ENCODE measurements at regions not wholly inside any gene's neighbourhood (a gene's known extent, or its start where the extent isn't known, plus 50 kb on each side); places are given as distances from the start of the nearest gene placed in this dataset.

- no TSS peak for BruUV-seq (replicated peaks)
- Histone ChIP-seq H3K36me3 (ENCODE audit: control insufficient read depth in 2 of 2, extremely low read depth in 1 of 2, insufficient read depth in 2 of 2, low read length in 2 of 2) (no peaks in the 10 kb centered on the region), H4K20me1 (replicated peaks; ENCODE audit: control insufficient read depth, extremely low read depth, insufficient read depth, low read length) (no peaks in the 10 kb centered on the region), H3K4me1 (ENCODE audit: control insufficient read depth, extremely low read depth, insufficient read depth, low read length) (peaks cover 3% of the 10 kb centered on the region), H3K27ac (ENCODE audit: insufficient read depth, low read depth, low read length) (no peak overlapping the region), H3K79me2 (ENCODE audit: control insufficient read depth, insufficient read depth, low read length) (no peaks in the 10 kb centered on the region), H2AFZ (ENCODE audit: low read depth, low read length) (no peak overlapping the region), H3K4me3 (replicated peaks in 1 of 3; ENCODE audit: insufficient read depth in 1 of 3, low read depth in 1 of 3, low read length in 3 of 3) (no peak overlapping the region), H3K9me1 (replicated peaks; ENCODE audit: control insufficient read depth, extremely low read depth, insufficient read depth, low read length) (no peaks in the 10 kb centered on the region), H3K27me3 (ENCODE audit: control insufficient read depth in 2 of 2, insufficient read depth in 2 of 2, low read length in 2 of 2) (peaks cover 0 to 2% of the 10 kb centered on the region in 2 experiments), H3K9me3 (replicated peaks; ENCODE audit: control insufficient read depth, insufficient read depth, low read length) (no peaks in the 10 kb centered on the region), H3K9ac (replicated peaks; ENCODE audit: extremely low read depth, insufficient read depth, low read length) (no peak overlapping the region), H3K4me2 (ENCODE audit: insufficient read depth, low read length) (no peak overlapping the region)
- CTCF ChIA-PET = no interaction called here
- TF ChIP-seq MAX (IDR thresholded peaks at IDR 0.05; ENCODE audit: insufficient read depth, insufficient read length) = no peak
- no peak for TF ChIP-seq GATA2 (IDR thresholded peaks at IDR 0.05; ENCODE audit: insufficient read depth, insufficient read length, low read depth, low read length)
- no peak for TF ChIP-seq EZH2 (IDR thresholded peaks at IDR 0.05; ENCODE audit: borderline replicate concordance, low read depth, low read length, severe bottlenecking)
- no peak for TF ChIP-seq FOS (IDR thresholded peaks at IDR 0.05; ENCODE audit: borderline replicate concordance, insufficient read depth, low read length)
- DNase-seq (ENCODE audit: low read depth, low spot score) = no peak
- POLR2A ChIA-PET = no interaction called here
- no peak for FAIRE-seq
- dilution Hi-C loops (cut with MboI; ENCODE audit: extremely low pct_ligation_motif_present, low sequenced_read_pairs) (no loop called here), intact Hi-C loops (cut with micrococcal nuclease) (no loop called here)
Observed at GRCh38 chr7:27410812-27411544, 168.4 kb downstream of the EVX1 start.

DNA sequence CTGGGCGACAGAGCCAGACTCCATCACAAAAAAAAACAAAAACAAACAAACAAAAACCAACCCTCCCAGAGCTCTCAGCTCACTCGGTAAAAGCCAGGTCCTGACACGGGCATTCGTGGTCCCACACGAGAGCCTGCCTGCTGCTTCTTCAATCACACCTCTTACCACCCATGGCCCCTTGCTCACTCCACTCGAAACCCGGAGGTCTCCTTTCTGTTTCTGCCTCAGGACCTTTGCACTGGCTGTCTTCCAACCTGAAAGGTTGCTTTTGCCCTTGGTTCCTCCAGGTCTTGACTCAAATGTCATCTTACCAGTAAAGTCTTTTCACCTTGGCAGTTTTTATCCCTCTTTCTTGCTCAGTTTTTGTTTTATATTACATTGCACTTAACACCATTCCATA, 169.6 kb downstream of the EVX1 start:
- Histone ChIP-seq H3K9me1 (replicated peaks; ENCODE audit: control insufficient read depth, extremely low read depth, insufficient read depth, low read length) (no peaks in the 10 kb centered on the region), H3K9me3 (replicated peaks; ENCODE audit: control insufficient read depth, insufficient read depth, low read length) (no peaks in the 10 kb centered on the region), H4K20me1 (replicated peaks; ENCODE audit: control insufficient read depth, extremely low read depth, insufficient read depth, low read length) (no peaks in the 10 kb centered on the region), H2AFZ (ENCODE audit: low read depth, low read length) (no peak overlapping the region), H3K4me1 (ENCODE audit: control insufficient read depth, extremely low read depth, insufficient read depth, low read length) (peaks cover 3% of the 10 kb centered on the region), H3K27me3 (ENCODE audit: control insufficient read depth in 2 of 2, insufficient read depth in 2 of 2, low read length in 2 of 2) (peaks cover 0 to under 1% of the 10 kb centered on the region in 2 experiments), H3K36me3 (ENCODE audit: control insufficient read depth in 2 of 2, extremely low read depth in 1 of 2, insufficient read depth in 2 of 2, low read length in 2 of 2) (no peaks in the 10 kb centered on the region), H3K79me2 (ENCODE audit: control insufficient read depth, insufficient read depth, low read length) (no peaks in the 10 kb centered on the region), H3K27ac (ENCODE audit: insufficient read depth, low read depth, low read length) (no peak overlapping the region), H3K4me2 (ENCODE audit: insufficient read depth, low read length) (no peak overlapping the region), H3K9ac (replicated peaks; ENCODE audit: extremely low read depth, insufficient read depth, low read length) (no peak overlapping the region), H3K4me3 (replicated peaks in 1 of 3; ENCODE audit: insufficient read depth in 1 of 3, low read depth in 1 of 3, low read length in 3 of 3) (no peak overlapping the region)
- ChIA-PET CTCF (no interaction called here), POLR2A (no interaction called here)
- no peak for DNase-seq (ENCODE audit: low read depth, low spot score)
- intact Hi-C loops (cut with micrococcal nuclease) (no loop called here), dilution Hi-C loops (cut with MboI; ENCODE audit: extremely low pct_ligation_motif_present, low sequenced_read_pairs) (no loop called here)
- BruUV-seq (replicated peaks) = no TSS peak
- no peak for FAIRE-seq
- TF ChIP-seq, protein P1, sequence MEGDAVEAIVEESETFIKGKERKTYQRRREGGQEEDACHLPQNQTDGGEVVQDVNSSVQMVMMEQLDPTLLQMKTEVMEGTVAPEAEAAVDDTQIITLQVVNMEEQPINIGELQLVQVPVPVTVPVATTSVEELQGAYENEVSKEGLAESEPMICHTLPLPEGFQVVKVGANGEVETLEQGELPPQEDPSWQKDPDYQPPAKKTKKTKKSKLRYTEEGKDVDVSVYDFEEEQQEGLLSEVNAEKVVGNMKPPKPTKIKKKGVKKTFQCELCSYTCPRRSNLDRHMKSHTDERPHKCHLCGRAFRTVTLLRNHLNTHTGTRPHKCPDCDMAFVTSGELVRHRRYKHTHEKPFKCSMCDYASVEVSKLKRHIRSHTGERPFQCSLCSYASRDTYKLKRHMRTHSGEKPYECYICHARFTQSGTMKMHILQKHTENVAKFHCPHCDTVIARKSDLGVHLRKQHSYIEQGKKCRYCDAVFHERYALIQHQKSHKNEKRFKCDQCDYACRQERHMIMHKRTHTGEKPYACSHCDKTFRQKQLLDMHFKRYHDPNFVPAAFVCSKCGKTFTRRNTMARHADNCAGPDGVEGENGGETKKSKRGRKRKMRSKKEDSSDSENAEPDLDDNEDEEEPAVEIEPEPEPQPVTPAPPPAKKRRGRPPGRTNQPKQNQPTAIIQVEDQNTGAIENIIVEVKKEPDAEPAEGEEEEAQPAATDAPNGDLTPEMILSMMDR (IDR thresholded peaks at IDR 0.05; ENCODE audit: extremely low read depth in 1 of 2, insufficient read depth in 1 of 2, low read depth in 1 of 2, low read length in 2 of 2) = no peak
- no peak for TF ChIP-seq GATA2 (IDR thresholded peaks at IDR 0.05; ENCODE audit: insufficient read depth, insufficient read length, low read depth, low read length)
- no peak for TF ChIP-seq MAX (IDR thresholded peaks at IDR 0.05; ENCODE audit: insufficient read depth, insufficient read length)
- no peak for TF ChIP-seq JUN (IDR thresholded peaks at IDR 0.05; ENCODE audit: borderline replicate concordance, insufficient read depth, insufficient read length, low read depth)
- no peak for TF ChIP-seq POLR2A (IDR thresholded peaks at IDR 0.05; ENCODE audit: low read depth, low read length)
- TF ChIP-seq EZH2 (IDR thresholded peaks at IDR 0.05; ENCODE audit: borderline replicate concordance, low read depth, low read length, severe bottlenecking) = no peak
- no peak for TF ChIP-seq FOS (IDR thresholded peaks at IDR 0.05; ENCODE audit: borderline replicate concordance, insufficient read depth, low read length)
- TF ChIP-seq POLR2AphosphoS5 (IDR thresholded peaks at IDR 0.05; ENCODE audit: insufficient read depth, low read depth, low read length) = no peak
- TF ChIP-seq MYC (IDR thresholded peaks at IDR 0.05; ENCODE audit: low read depth, low read length) = no peak
